H9 (cell line): ENCODE measurements at regions not wholly inside any gene's neighbourhood (a gene's known extent, or its start where the extent isn't known, plus 50 kb on each side); places are given as distances from the start of the nearest gene placed in this dataset.

Experiments used
- DNase-seq: peaks from one replicate; pipeline ENCODE4 v3.0.0-alpha.2; 2017
- H2AFZ ChIP-seq: one replicate; pipeline ENCODE4 v1.6.1; 2013; ENCODE audit warnings: mild to moderate bottlenecking, low read length, control low read depth, moderate library complexity
- H2AK5ac ChIP-seq: 2 replicates; pipeline ENCODE4 v1.6.1; 2013; ENCODE audit warnings: low read length, control low read depth, mixed read lengths; ENCODE audit not compliant: insufficient read length
- H2BK120ac ChIP-seq: one replicate; pipeline ENCODE4 v1.6.1; 2013; ENCODE audit warnings: low read depth, mild to moderate bottlenecking, low read length, control low read depth, inconsistent platforms; ENCODE audit not compliant: poor library complexity, severe bottlenecking
- H2BK12ac ChIP-seq: 2 replicates; pipeline ENCODE4 v1.6.1; 2013; ENCODE audit warnings: low read length, control low read depth, mixed read lengths, low read depth; ENCODE audit not compliant: insufficient read length
- H2BK15ac ChIP-seq: 2 replicates; pipeline ENCODE4 v1.6.1; 2013; ENCODE audit warnings: low read depth, low read length, control low read depth
- H2BK20ac ChIP-seq: one replicate; pipeline ENCODE4 v1.6.1; 2013; ENCODE audit warnings: low read depth, mild to moderate bottlenecking, low read length, control low read depth, inconsistent platforms; ENCODE audit not compliant: poor library complexity, severe bottlenecking
- H2BK5ac ChIP-seq: 2 replicates; pipeline ENCODE4 v1.6.1; 2013; ENCODE audit warnings: low read length, control low read depth, mixed read lengths; ENCODE audit not compliant: insufficient read length
- H3K14ac ChIP-seq: 2 replicates; pipeline ENCODE4 v1.6.1; 2013; ENCODE audit warnings: low read length, control low read depth; ENCODE audit not compliant: insufficient read depth
- H3K18ac ChIP-seq: 2 replicates; pipeline ENCODE4 v1.6.1; 2013; ENCODE audit warnings: low read depth, mild to moderate bottlenecking, mixed read lengths, low read length, control low read depth; ENCODE audit not compliant: insufficient read length
- H3K23ac ChIP-seq: 2 replicates; pipeline ENCODE4 v1.6.1; 2013; ENCODE audit warnings: low read length, control low read depth, mixed read lengths, low read depth; ENCODE audit not compliant: insufficient read length
- H3K23me2 ChIP-seq: 2 replicates; pipeline ENCODE4 v1.6.1; 2013; ENCODE audit warnings: low read depth, mild to moderate bottlenecking, mixed read lengths, low read length, control low read depth; ENCODE audit not compliant: insufficient read length, poor library complexity, severe bottlenecking
- H3K27ac ChIP-seq: 2 replicates; pipeline ENCODE4 v1.5.1; 2013; ENCODE audit warnings: low read length, control low read depth, mixed read lengths, low read depth; ENCODE audit not compliant: insufficient read length
- H3K27me3 ChIP-seq: 2 replicates; pipeline ENCODE4 v1.6.1; 2013; ENCODE audit warnings: low read length, control low read depth, inconsistent platforms; ENCODE audit not compliant: insufficient read depth
- H3K4ac ChIP-seq: 2 replicates; pipeline ENCODE4 v1.6.1; 2013; ENCODE audit warnings: low read depth, mild to moderate bottlenecking, control low read depth, inconsistent platforms, low read length, moderate library complexity
- H3K4me1 ChIP-seq: 2 replicates; pipeline ENCODE4 v1.6.1; 2013; ENCODE audit warnings: low read length, control low read depth, inconsistent platforms; ENCODE audit not compliant: insufficient read depth
- H3K4me2 ChIP-seq: 2 replicates; pipeline ENCODE4 v1.6.1; 2013; ENCODE audit warnings: low read length, control low read depth, mixed read lengths; ENCODE audit not compliant: insufficient read length, insufficient read depth
- H3K56ac ChIP-seq: 2 replicates; pipeline ENCODE4 v1.6.1; 2013; ENCODE audit warnings: low read depth, mild to moderate bottlenecking, mixed read lengths, low read length, control low read depth; ENCODE audit not compliant: insufficient read length
- H3K79me1 ChIP-seq: 2 replicates; pipeline ENCODE4 v1.6.1; 2013; ENCODE audit warnings: low read depth, mild to moderate bottlenecking, moderate library complexity, low read length, control low read depth, inconsistent platforms; ENCODE audit not compliant: insufficient read depth, poor library complexity, severe bottlenecking
- H3K79me2 ChIP-seq: 2 replicates; pipeline ENCODE4 v1.6.1; 2013; ENCODE audit warnings: low read length, control low read depth, inconsistent platforms; ENCODE audit not compliant: insufficient read depth
- H3K9ac ChIP-seq: 2 replicates; pipeline ENCODE4 v1.6.1; 2013; ENCODE audit warnings: low read length, control low read depth, mixed read lengths; ENCODE audit not compliant: insufficient read length; ENCODE audit errors: extremely low read depth
- H3K9me3 ChIP-seq: one replicate; pipeline ENCODE4 v1.6.1; 2013; ENCODE audit warnings: low read depth, low read length, inconsistent platforms; ENCODE audit not compliant: control insufficient read depth
- H3T11ph ChIP-seq: one replicate; pipeline ENCODE4 v1.6.1; 2013; ENCODE audit warnings: mild to moderate bottlenecking, low read length, control low read depth, inconsistent platforms
- H4K20me1 ChIP-seq: one replicate; pipeline ENCODE4 v1.6.1; 2013; ENCODE audit not compliant: control insufficient read depth, insufficient read length, insufficient read depth
- H4K5ac ChIP-seq: 2 replicates; pipeline ENCODE4 v1.6.1; 2013; ENCODE audit warnings: low read depth, mild to moderate bottlenecking, mixed read lengths, low read length, control low read depth; ENCODE audit not compliant: insufficient read length
- H4K8ac ChIP-seq: replicated peaks from 2 replicates; pipeline ENCODE4 v1.6.1; 2013; ENCODE audit warnings: low read length, control low read depth, mixed read lengths, low read depth; ENCODE audit not compliant: insufficient read length
- H4K91ac ChIP-seq: 2 replicates; pipeline ENCODE4 v1.6.1; 2013; ENCODE audit warnings: low read depth, mild to moderate bottlenecking, moderate library complexity, mixed read lengths, low read length, control low read depth; ENCODE audit not compliant: insufficient read length
- H3K27ac Mint-ChIP-seq, 3 experiments: 2 replicates in 2 of 3; 3 replicates in 1 of 3; pipeline ENCODE4 v1.8.0; 2020 to 2021; ENCODE audit warnings: mixed read lengths in 3 of 3, mild to moderate bottlenecking in 1 of 3, moderate library complexity in 1 of 3
- H3K27me3 Mint-ChIP-seq: 2 replicates; pipeline ENCODE4 v1.8.0; 2021; ENCODE audit warnings: low read depth, mild to moderate bottlenecking, moderate library complexity, mixed read lengths
- H3K36me3 Mint-ChIP-seq, 3 experiments: 2 replicates in 2 of 3; 3 replicates in 1 of 3; pipeline ENCODE4 v1.8.0; 2020 to 2021; ENCODE audit warnings: low read depth in 3 of 3, mixed read lengths in 3 of 3; ENCODE audit not compliant: insufficient read depth in 1 of 3
- H3K4me1 Mint-ChIP-seq, 2 experiments: 2 replicates each; pipeline ENCODE4 v1.8.0; 2020; ENCODE audit warnings: mixed read lengths in 2 of 2
- H3K4me3 Mint-ChIP-seq, 2 experiments: 2 replicates in 1 of 2; 3 replicates in 1 of 2; pipeline ENCODE4 v1.8.0; 2020 to 2021; ENCODE audit warnings: mild to moderate bottlenecking in 2 of 2, mixed read lengths in 2 of 2, moderate library complexity in 1 of 2
- H3K9me3 Mint-ChIP-seq, 2 experiments: 2 replicates in 1 of 2; 3 replicates in 1 of 2; pipeline ENCODE4 v1.8.0; 2020; ENCODE audit warnings: mild to moderate bottlenecking in 2 of 2, mixed read lengths in 2 of 2, moderate library complexity in 1 of 2
- WGBS: extraction: QIAGEN DNeasy Blood & Tissue Kit; methylation state at CpG from one replicate; pipeline ENCODE4 v1.1.7; 2013; ENCODE audit warnings: missing lambda C conversion rate, low lambda C conversion rate, mixed read lengths; ENCODE audit not compliant: insufficient read length; ENCODE audit errors: extremely low coverage; 5-methylcytosine and 5-hydroxymethylcytosine counted together
- TF ChIP-seq, protein P1 (sequence below): fragments of 200-600 bp; sonication (generic); conservative IDR thresholded peaks from 3 replicates; pipeline ENCODE4 v1.8.0; 2021; ENCODE audit warnings: antibody characterized with exemption, mild to moderate bottlenecking

DNA sequence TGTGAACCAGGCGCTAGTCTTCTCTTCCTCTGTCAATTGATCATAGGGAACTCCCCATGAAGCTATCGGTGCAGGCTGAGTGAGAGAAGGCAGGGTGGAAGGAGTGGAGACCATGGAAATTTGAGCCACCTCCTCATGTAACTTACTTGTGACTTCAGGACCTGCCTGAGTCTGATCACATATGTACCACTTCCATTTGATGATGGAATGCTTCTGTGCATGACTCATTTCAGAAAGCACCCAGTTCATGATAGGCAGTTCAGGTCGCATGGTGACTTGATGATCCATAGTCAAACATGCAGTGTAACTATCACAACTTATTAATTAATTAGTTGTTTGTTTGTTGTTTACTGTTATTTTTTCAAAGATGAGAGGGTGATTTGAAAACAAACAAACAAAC lies 1296.7 kb downstream of the SUCLG1 start:
- H3K4ac ChIP-seq = no peak overlapping the region
- no peak overlapping the region for H2BK15ac ChIP-seq
- H3K4me1 ChIP-seq = no peaks in the 10 kb centered on the region
- H3K14ac ChIP-seq = no peak overlapping the region
- no CpG with 5 or more reads among the region's 3 CpGs for WGBS
- H3T11ph ChIP-seq = no peak overlapping the region
- H2BK5ac ChIP-seq = no peak overlapping the region
- DNase-seq = no peak
- H2BK20ac ChIP-seq = no peak overlapping the region
- H3K27me3 ChIP-seq = no peaks in the 10 kb centered on the region
- H4K5ac ChIP-seq = no peak overlapping the region
- H3K79me2 ChIP-seq = no peaks in the 10 kb centered on the region
- Mint-ChIP-seq H3K27me3 (no peaks in the 10 kb centered on the region), H3K4me1 (no peaks in the 10 kb centered on the region), H3K36me3 (peaks cover 0 to 2% (median 0%) of the 10 kb centered on the region in 3 experiments; a peak in 1 of 7 replicates), H3K9me3 (no peaks in the 10 kb centered on the region; a peak in 1 of 5 replicates), H3K27ac (no peak overlapping the region), H3K4me3 (no peak overlapping the region)
- TF ChIP-seq, protein P1, sequence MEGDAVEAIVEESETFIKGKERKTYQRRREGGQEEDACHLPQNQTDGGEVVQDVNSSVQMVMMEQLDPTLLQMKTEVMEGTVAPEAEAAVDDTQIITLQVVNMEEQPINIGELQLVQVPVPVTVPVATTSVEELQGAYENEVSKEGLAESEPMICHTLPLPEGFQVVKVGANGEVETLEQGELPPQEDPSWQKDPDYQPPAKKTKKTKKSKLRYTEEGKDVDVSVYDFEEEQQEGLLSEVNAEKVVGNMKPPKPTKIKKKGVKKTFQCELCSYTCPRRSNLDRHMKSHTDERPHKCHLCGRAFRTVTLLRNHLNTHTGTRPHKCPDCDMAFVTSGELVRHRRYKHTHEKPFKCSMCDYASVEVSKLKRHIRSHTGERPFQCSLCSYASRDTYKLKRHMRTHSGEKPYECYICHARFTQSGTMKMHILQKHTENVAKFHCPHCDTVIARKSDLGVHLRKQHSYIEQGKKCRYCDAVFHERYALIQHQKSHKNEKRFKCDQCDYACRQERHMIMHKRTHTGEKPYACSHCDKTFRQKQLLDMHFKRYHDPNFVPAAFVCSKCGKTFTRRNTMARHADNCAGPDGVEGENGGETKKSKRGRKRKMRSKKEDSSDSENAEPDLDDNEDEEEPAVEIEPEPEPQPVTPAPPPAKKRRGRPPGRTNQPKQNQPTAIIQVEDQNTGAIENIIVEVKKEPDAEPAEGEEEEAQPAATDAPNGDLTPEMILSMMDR = no peak
- H3K56ac ChIP-seq = no peak overlapping the region
- H4K91ac ChIP-seq = no peak overlapping the region
- no peak overlapping the region for H2BK120ac ChIP-seq
- H3K9ac ChIP-seq = no peak overlapping the region
- H3K23me2 ChIP-seq = no peaks in the 10 kb centered on the region
- no peaks in the 10 kb centered on the region for H3K9me3 ChIP-seq
- H3K18ac ChIP-seq = no peak overlapping the region
- no peak overlapping the region for H3K27ac ChIP-seq
- H3K4me2 ChIP-seq = no peak overlapping the region
- H2BK12ac ChIP-seq = no peak overlapping the region
- no peak overlapping the region for H2AK5ac ChIP-seq
- H3K23ac ChIP-seq = no peak overlapping the region
- H2AFZ ChIP-seq = no peak overlapping the region
- no peaks in the 10 kb centered on the region for H4K20me1 ChIP-seq
- no peak overlapping the region for H4K8ac ChIP-seq
- no peaks in the 10 kb centered on the region for H3K79me1 ChIP-seq
